HG02623 (cell line): ENCODE measurements at regions not wholly inside any gene's neighbourhood (a gene's known extent, or its start where the extent isn't known, plus 50 kb on each side); places are given as distances from the start of the nearest gene placed in this dataset.

Experiments
- ATAC-seq: cut with Tn5 transposase; IDR thresholded peaks from one replicate; pipeline ENCODE4 v1.9.1; 2021; ENCODE audit warnings: moderate library complexity; ENCODE audit not compliant: unreplicated experiment

- ATAC-seq: no peak
Observed at GRCh38 chr2:128818704-128819491, 500.2 kb upstream of the HS6ST1 start.

GRCh38 chr2:128820452-128820851, 501.8 kb upstream of the HS6ST1 start:
- ATAC-seq: no peak

- ATAC-seq: no peak
Observed at GRCh38 chr2:128821010-128821409, 502.3 kb upstream of the HS6ST1 start.

- no peak for ATAC-seq
Observed at GRCh38 chr2:128832946-128833663, 514.4 kb upstream of the HS6ST1 start.

GRCh38 chr2:128833664-128834027, 515.0 kb upstream of the HS6ST1 start:
- no peak for ATAC-seq

- no peak for ATAC-seq
Observed at GRCh38 chr2:128834207-128834879, 515.7 kb upstream of the HS6ST1 start.

GRCh38 chr2:128834880-128835252, 516.2 kb upstream of the HS6ST1 start:
- ATAC-seq: no peak

- no peak for ATAC-seq
Observed at GRCh38 chr2:128835342-128835855, 516.7 kb upstream of the HS6ST1 start.

GRCh38 chr2:128835974-128836373, 517.3 kb upstream of the HS6ST1 start:
- ATAC-seq: no peak

GRCh38 chr2:128836559-128837100, 518.0 kb upstream of the HS6ST1 start:
- no peak for ATAC-seq

GRCh38 chr2:128838244-128838643, 519.6 kb upstream of the HS6ST1 start:
- ATAC-seq: no peak

- no peak for ATAC-seq
Observed at GRCh38 chr2:128841803-128842202, 523.1 kb upstream of the HS6ST1 start.

GRCh38 chr2:128867311-128867710, 548.6 kb upstream of the HS6ST1 start:
- no peak for ATAC-seq

GRCh38 chr2:128867936-128868636, 549.4 kb upstream of the HS6ST1 start:
- ATAC-seq: no peak

- ATAC-seq: no peak
Observed at GRCh38 chr2:128868686-128869551, 550.3 kb upstream of the HS6ST1 start.

GRCh38 chr2:128874608-128875007, 555.9 kb upstream of the HS6ST1 start:
- no peak for ATAC-seq

- ATAC-seq: no peak
Observed at GRCh38 chr2:128876986-128877983, 558.6 kb upstream of the HS6ST1 start.

GRCh38 chr2:128879161-128879560, 560.5 kb upstream of the HS6ST1 start:
- no peak for ATAC-seq

GRCh38 chr2:128894896-128895295, 576.2 kb upstream of the HS6ST1 start:
- ATAC-seq: no peak
